ENCODE measurements at regions not wholly inside any gene's neighbourhood (a gene's known extent, or its start where the extent isn't known, plus 50 kb on each side); places are given as distances from the start of the nearest gene placed in this dataset.

- no peak overlapping the region for H3K4me3 Mint-ChIP-seq (ENCODE audit: low read depth, unreplicated experiment)
- no peaks in the 10 kb centered on the region for H3K27me3 Mint-ChIP-seq (ENCODE audit: unreplicated experiment)
- no peaks in the 10 kb centered on the region for H3K9me3 Mint-ChIP-seq (ENCODE audit: low read depth, unreplicated experiment)
- H3K27ac Mint-ChIP-seq (ENCODE audit: unreplicated experiment) = no peak overlapping the region
- TF ChIP-seq, protein P1, sequence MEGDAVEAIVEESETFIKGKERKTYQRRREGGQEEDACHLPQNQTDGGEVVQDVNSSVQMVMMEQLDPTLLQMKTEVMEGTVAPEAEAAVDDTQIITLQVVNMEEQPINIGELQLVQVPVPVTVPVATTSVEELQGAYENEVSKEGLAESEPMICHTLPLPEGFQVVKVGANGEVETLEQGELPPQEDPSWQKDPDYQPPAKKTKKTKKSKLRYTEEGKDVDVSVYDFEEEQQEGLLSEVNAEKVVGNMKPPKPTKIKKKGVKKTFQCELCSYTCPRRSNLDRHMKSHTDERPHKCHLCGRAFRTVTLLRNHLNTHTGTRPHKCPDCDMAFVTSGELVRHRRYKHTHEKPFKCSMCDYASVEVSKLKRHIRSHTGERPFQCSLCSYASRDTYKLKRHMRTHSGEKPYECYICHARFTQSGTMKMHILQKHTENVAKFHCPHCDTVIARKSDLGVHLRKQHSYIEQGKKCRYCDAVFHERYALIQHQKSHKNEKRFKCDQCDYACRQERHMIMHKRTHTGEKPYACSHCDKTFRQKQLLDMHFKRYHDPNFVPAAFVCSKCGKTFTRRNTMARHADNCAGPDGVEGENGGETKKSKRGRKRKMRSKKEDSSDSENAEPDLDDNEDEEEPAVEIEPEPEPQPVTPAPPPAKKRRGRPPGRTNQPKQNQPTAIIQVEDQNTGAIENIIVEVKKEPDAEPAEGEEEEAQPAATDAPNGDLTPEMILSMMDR (IDR thresholded peaks at IDR 0.05; ENCODE audit: unreplicated experiment) = no peak
- CTCF ChIA-PET = no interaction called here
- DNase-seq = no peak
- H3K36me3 Mint-ChIP-seq (ENCODE audit: insufficient read depth, unreplicated experiment) = no peaks in the 10 kb centered on the region
- no TSS peak for BruUV-seq (replicated peaks)
- intact Hi-C loops (cut with micrococcal nuclease; ENCODE audit: unreplicated experiment) = no loop called here
- H3K4me1 Mint-ChIP-seq (ENCODE audit: low read depth, unreplicated experiment) = peaks cover 11% of the 10 kb centered on the region
Measured at GRCh38 chr6:134415656-134416055, 97.7 kb upstream of the SGK1 start.

DNA sequence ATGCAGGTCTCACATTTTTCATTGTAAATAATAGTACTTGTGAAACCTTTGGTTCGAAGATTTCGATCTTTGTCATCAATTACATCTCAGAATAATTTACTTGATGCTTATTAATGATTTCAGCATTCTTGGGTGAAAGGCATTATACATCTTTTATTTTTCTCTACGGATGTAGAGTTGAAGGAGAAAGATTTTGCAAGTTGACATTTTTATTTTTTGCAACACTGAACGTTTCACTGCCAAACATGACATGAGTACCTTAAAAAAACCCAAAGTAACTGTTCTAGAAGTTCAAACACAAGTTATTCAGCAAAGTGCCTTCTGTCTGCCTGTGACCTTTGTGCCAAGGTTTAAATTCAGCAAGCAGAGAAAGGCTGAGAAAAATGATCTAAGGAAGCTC, 97.3 kb upstream of the SGK1 start:
- Mint-ChIP-seq H3K4me3 (ENCODE audit: low read depth, unreplicated experiment) (no peak overlapping the region), H3K9me3 (ENCODE audit: low read depth, unreplicated experiment) (no peaks in the 10 kb centered on the region), H3K4me1 (ENCODE audit: low read depth, unreplicated experiment) (peaks cover 11% of the 10 kb centered on the region), H3K27ac (ENCODE audit: unreplicated experiment) (no peak overlapping the region), H3K36me3 (ENCODE audit: insufficient read depth, unreplicated experiment) (no peaks in the 10 kb centered on the region), H3K27me3 (ENCODE audit: unreplicated experiment) (no peaks in the 10 kb centered on the region)
- BruUV-seq (replicated peaks) = no TSS peak
- DNase-seq = no peak
- CTCF ChIA-PET = no interaction called here
- intact Hi-C loops (cut with micrococcal nuclease; ENCODE audit: unreplicated experiment) = no loop called here
- TF ChIP-seq, protein P1 (IDR thresholded peaks at IDR 0.05; ENCODE audit: unreplicated experiment) = no peak

DNA sequence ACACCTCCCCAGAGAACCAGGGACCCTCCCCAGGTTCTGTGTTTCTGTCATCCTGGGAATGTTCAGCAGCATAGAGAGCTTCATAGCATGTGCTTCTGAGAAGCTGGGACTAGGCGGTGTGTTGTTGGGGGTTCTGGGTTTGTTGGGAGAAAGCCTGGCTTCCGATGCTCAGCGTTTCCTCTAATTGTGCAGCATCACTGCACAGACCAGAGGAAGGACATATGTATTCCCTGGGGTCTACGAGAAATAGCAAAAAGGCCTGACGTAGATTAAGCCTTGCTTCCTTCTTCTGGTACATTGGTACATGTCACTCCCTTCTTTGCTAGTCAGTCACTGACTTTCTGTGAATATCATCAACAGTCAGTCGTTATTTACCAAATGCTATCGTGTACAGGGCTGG, 96.9 kb upstream of the SGK1 start:
- H3K27ac Mint-ChIP-seq (ENCODE audit: unreplicated experiment) = no peak overlapping the region
- H3K27me3 Mint-ChIP-seq (ENCODE audit: unreplicated experiment) = no peaks in the 10 kb centered on the region
- TF ChIP-seq, protein P1 (IDR thresholded peaks at IDR 0.05; ENCODE audit: unreplicated experiment) = no peak
- no peaks in the 10 kb centered on the region for H3K36me3 Mint-ChIP-seq (ENCODE audit: insufficient read depth, unreplicated experiment)
- H3K9me3 Mint-ChIP-seq (ENCODE audit: low read depth, unreplicated experiment) = no peaks in the 10 kb centered on the region
- no TSS peak for BruUV-seq (replicated peaks)
- no peak for DNase-seq
- no peak overlapping the region for H3K4me3 Mint-ChIP-seq (ENCODE audit: low read depth, unreplicated experiment)
- intact Hi-C loops (cut with micrococcal nuclease; ENCODE audit: unreplicated experiment) = no loop called here
- H3K4me1 Mint-ChIP-seq (ENCODE audit: low read depth, unreplicated experiment) = peaks cover 11% of the 10 kb centered on the region
- CTCF ChIA-PET = no interaction called here

DNA sequence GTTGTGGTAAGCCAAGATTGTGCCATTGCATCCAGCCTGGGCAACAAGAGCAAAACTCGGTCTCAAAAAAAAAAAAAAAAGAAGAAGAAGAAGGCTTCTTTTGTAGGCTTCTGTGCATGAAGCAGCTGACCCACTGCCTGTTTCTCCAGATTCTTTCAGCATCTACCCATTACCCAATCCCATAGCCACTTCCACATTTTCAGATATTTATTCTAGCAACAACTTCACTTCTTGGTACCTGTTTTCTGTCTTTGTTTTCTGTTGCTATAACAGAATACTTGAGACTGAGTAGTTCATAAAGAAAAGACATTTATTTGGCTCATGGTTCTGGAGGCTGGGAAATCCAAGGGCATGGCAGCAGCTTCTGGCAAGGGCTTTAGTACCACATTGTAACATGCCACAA, 95.3 kb upstream of the SGK1 start:
- no peak overlapping the region for H3K4me3 Mint-ChIP-seq (ENCODE audit: low read depth, unreplicated experiment)
- BruUV-seq (replicated peaks) = no TSS peak
- CTCF ChIA-PET = interaction anchor here (0.5 kb wide), 1 partner anchor 14 kb away, joined by 3 read pairs; no protein-coding TSS in a partner anchor
- TF ChIP-seq, protein P1 (IDR thresholded peaks at IDR 0.05; ENCODE audit: unreplicated experiment) = no peak
- H3K36me3 Mint-ChIP-seq (ENCODE audit: insufficient read depth, unreplicated experiment) = no peaks in the 10 kb centered on the region
- no peaks in the 10 kb centered on the region for H3K4me1 Mint-ChIP-seq (ENCODE audit: low read depth, unreplicated experiment)
- intact Hi-C loops (cut with micrococcal nuclease; ENCODE audit: unreplicated experiment) = no loop called here
- H3K9me3 Mint-ChIP-seq (ENCODE audit: low read depth, unreplicated experiment) = no peaks in the 10 kb centered on the region
- no peaks in the 10 kb centered on the region for H3K27me3 Mint-ChIP-seq (ENCODE audit: unreplicated experiment)
- DNase-seq = no peak
- no peak overlapping the region for H3K27ac Mint-ChIP-seq (ENCODE audit: unreplicated experiment)
